ENCODE measurements at regions not wholly inside any gene's neighbourhood (a gene's known extent, or its start where the extent isn't known, plus 50 kb on each side); places are given as distances from the start of the nearest gene placed in this dataset.

GRCh38 chr4:138773321-138773720 lies 242.3 kb upstream of the NOCT start:
- TF ChIP-seq CTCF (IDR thresholded peaks at IDR 0.05) (no peak), POLR2A (IDR thresholded peaks at IDR 0.05) (no peak)
